ENCODE measurements at regions not wholly inside any gene's neighbourhood (a gene's known extent, or its start where the extent isn't known, plus 50 kb on each side); places are given as distances from the start of the nearest gene placed in this dataset.

DNA sequence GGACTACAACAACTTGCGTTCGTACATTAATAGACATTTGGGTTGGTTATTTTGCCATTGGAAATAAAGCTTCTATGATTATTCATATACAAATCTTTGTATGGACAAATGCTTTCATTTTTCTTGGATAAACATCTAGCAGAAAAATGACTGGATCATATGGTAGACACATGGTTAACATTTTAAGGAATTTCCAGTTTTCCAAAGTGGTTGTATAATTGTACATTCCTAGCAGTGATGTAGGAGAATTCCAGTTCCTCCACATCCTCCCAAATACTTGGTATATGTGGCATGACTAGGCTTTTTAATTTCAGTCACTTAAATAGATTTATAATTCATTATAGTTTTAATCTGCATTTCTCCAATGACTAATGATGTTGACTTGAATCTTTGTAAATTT lies 246.2 kb upstream of the NCAM1 start:
- H3K4me3 ChIP-seq (replicated peaks; ENCODE audit: low read depth, low read length): no peak overlapping the region
- no peak for TF ChIP-seq CTCF (IDR thresholded peaks at IDR 0.05; ENCODE audit: low read length, missing control alignments)
- no peak for DNase-seq (ENCODE audit: low read depth)

DNA sequence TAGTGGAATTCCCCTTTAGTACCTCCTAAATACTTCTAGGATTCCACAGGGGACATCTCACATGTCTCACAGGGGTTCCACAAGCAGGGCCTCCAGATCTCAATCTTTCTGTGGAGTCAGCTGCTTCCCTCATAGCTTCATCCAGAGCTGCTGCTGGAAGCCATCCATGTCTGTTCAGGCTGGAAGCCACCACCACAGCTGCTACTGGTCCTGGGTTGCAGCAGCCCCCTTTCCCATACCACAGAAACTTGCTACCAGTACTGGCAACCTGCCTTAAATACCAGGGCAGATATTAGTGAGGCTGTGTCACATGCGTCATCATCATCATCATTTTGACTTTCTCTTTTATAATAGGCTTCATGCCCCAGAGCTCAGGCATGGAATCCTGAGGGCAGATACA lies 242.7 kb upstream of the NCAM1 start:
- no peak for DNase-seq (ENCODE audit: low read depth)
- TF ChIP-seq CTCF (IDR thresholded peaks at IDR 0.05; ENCODE audit: low read length, missing control alignments): no peak
- no peak overlapping the region for H3K4me3 ChIP-seq (replicated peaks; ENCODE audit: low read depth, low read length)

- DNase-seq (ENCODE audit: low read depth): peak; percentile 2
- no peak for TF ChIP-seq CTCF (IDR thresholded peaks at IDR 0.05; ENCODE audit: low read length, missing control alignments)
- H3K4me3 ChIP-seq (replicated peaks; ENCODE audit: low read depth, low read length): no peak overlapping the region
Measured at GRCh38 chr11:112719736-112720525, 241.3 kb upstream of the NCAM1 start.

GRCh38 chr11:112722148-112722547 lies 239.1 kb upstream of the NCAM1 start:
- no peak for TF ChIP-seq CTCF (IDR thresholded peaks at IDR 0.05; ENCODE audit: low read length, missing control alignments)
- DNase-seq (ENCODE audit: low read depth): no peak
- H3K4me3 ChIP-seq (replicated peaks; ENCODE audit: low read depth, low read length): no peak overlapping the region

DNA sequence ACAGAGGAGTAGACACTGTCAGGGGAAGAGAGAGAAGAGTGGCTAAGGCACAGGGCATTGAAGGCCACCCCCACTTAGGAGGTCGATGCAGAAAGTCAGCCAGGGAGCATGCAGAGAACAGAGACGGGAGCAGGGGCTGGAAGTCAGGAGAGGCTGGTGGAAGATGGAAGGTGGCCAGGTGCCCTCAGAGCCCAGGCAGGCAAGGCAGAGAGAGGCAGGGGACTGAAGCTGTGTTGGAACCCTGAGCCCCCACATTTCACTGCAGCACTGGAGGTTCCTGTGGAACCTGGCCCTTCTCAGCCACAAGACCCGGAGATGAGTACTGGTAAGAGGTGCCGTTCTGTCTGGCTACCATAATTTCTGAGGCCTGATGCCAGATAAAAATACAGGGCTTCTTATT lies 238.3 kb upstream of the NCAM1 start:
- H3K4me3 ChIP-seq (replicated peaks; ENCODE audit: low read depth, low read length): no peak overlapping the region
- no peak for TF ChIP-seq CTCF (IDR thresholded peaks at IDR 0.05; ENCODE audit: low read length, missing control alignments)
- no peak for DNase-seq (ENCODE audit: low read depth)

DNA sequence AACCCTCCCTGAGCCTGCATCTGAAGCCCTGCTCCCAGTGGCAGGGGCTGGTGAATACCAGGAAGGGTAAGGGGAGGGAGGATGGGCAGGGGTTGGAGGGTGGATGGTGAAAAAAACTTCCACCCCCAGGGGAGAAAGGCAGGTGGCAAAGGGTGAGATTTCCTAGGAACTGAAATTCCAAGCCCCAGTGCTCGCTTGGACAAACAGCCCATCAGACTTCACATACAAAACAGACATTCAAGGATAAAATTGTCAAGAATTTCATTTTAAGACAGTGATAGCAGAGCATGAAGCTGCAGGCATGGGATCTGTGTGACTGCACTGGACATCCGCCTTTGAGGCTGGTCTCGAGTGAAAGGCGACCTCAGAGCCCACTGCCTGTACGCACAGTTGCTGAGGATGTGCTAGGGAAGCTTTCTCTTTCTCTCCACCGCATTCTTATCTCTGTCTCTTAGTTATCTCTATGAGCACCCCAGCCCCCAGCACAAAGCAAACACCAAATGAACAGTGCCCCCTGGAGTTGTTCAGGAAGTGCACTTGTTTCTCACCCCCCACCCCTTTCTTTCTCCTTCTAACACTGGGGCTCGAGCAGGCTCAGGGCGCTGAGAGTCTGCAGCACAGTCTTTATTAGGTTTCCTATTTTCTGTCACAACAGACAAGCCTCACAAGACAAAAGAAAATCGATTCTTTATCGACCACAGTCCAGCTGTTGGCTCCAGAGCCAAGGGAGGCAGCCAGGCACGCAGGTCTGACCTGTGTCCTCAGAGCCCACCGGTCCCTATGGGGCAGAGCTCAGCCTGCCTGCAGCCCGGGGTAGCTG lies 237.3 kb upstream of the NCAM1 start:
- no peak overlapping the region for H3K4me3 ChIP-seq (replicated peaks; ENCODE audit: low read depth, low read length)
- TF ChIP-seq CTCF (IDR thresholded peaks at IDR 0.05; ENCODE audit: low read length, missing control alignments): no peak
- DNase-seq (ENCODE audit: low read depth): no peak
